ENCODE measurements at regions not wholly inside any gene's neighbourhood (a gene's known extent, or its start where the extent isn't known, plus 50 kb on each side); places are given as distances from the start of the nearest gene placed in this dataset.

DNA sequence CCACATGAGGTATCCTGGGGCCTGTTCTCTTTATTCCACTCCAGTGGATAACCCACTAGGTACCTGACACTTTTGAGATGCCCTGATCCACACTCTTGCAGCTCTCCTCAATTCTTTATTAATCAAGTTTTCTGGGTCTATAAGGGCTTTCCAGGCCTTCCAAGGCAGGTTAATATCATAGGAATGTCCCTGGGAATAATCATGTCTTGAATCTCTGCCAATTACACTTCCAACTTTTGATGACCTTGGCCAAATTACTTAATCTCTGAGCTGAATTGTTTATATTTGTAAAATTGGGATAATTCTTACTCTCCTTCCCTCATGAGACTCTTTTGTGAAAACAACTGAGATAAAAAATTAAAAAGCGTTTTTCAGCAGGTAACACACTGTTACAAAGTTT lies 881.7 kb downstream of the MCTP2 start (continued):
- TF ChIP-seq ZNF462 (CRISPR knock-in tag; IDR thresholded peaks at IDR 0.05) = no peak
- TF ChIP-seq ETS1 (IDR thresholded peaks at IDR 0.05) = no peak
- no peak for TF ChIP-seq REST (IDR thresholded peaks at IDR 0.05; ENCODE audit: unreplicated experiment)

GRCh38 chr15:95119041-95119610 lies 887.8 kb downstream of the MCTP2 start:
- peaks cover 1% of the 10 kb centered on the region for H3K27me3 Mint-ChIP-seq (ENCODE audit: insufficient read depth, low read depth, poor library complexity)
- Histone ChIP-seq H3K27me3 (ENCODE audit: insufficient read depth) (no peaks in the 10 kb centered on the region), H2AFZ (0 out of 2 replicates have a peak overlapping the region, but pooled peaks have one; percentile 5), H3K27ac (ENCODE audit: low read depth) (no peak overlapping the region), H3K4me1 (ENCODE audit: insufficient read depth) (no peaks in the 10 kb centered on the region), H3K36me3 (ENCODE audit: insufficient read depth) (no peaks in the 10 kb centered on the region), H3K9me2 (ENCODE audit: insufficient read depth) (0 out of 2 replicates have a peak, but pooled peaks cover 3% of the 10 kb centered on the region), H3K4me3 (no peak overlapping the region), H3K4me2 (no peak overlapping the region), H4K20me1 (replicated peaks; ENCODE audit: insufficient read depth) (no peaks in the 10 kb centered on the region), H3K79me2 (replicated peaks; ENCODE audit: insufficient read depth) (no peaks in the 10 kb centered on the region), H3F3A (replicated peaks; ENCODE audit: low read depth) (no peaks in the 10 kb centered on the region)
- no peak for ATAC-seq
- no peaks in the 10 kb centered on the region for H3K9me3 Mint-ChIP-seq
- H3K4me3 Mint-ChIP-seq = no peak overlapping the region
- no peaks in the 10 kb centered on the region for H3K4me1 Mint-ChIP-seq
- H3K36me3 Mint-ChIP-seq (ENCODE audit: low read depth) = no peaks in the 10 kb centered on the region
- no peak for DNase-seq (ENCODE audit: low spot score)
- no peak overlapping the region for H3K27ac Mint-ChIP-seq
- TF ChIP-seq ZNF331 (CRISPR knock-in tag; IDR thresholded peaks at IDR 0.05; ENCODE audit: low read depth) = no peak
- TF ChIP-seq ZNF114 (CRISPR knock-in tag; IDR thresholded peaks at IDR 0.05) = no peak
- TF ChIP-seq EZH2 (IDR thresholded peaks at IDR 0.05; ENCODE audit: low read depth, unreplicated experiment) = no peak
- no peak for TF ChIP-seq CTCF (conservative IDR thresholded peaks at IDR 0.05; ENCODE audit: low read depth in 2 of 2)
- no peak for TF ChIP-seq NANOG (IDR thresholded peaks at IDR 0.05; ENCODE audit: borderline replicate concordance)
- no peak for TF ChIP-seq CREB1 (CRISPR knock-in tag; IDR thresholded peaks at IDR 0.05; ENCODE audit: low read depth)
